GM23248 (cell line): ENCODE measurements at regions not wholly inside any gene's neighbourhood (a gene's known extent, or its start where the extent isn't known, plus 50 kb on each side); places are given as distances from the start of the nearest gene placed in this dataset.

Source experiments
- EZH2 ChIP-seq: fragments of 200-600 bp; sonication (generic); IDR thresholded peaks from 2 replicates; pipeline ENCODE4 v1.6.1; 2018; ENCODE audit warnings: antibody characterized with exemption, mild to moderate bottlenecking; ENCODE audit not compliant: insufficient read depth, poor library complexity, severe bottlenecking
- EZH2phosphoT487 ChIP-seq: fragments of 200-600 bp; sonication (generic); IDR thresholded peaks from 2 replicates; pipeline ENCODE4 v1.6.1; 2018; ENCODE audit warnings: antibody characterized with exemption, moderate library complexity, mild to moderate bottlenecking, low read depth; ENCODE audit not compliant: insufficient read depth

GRCh38 chr10:36766940-36767339, 358.5 kb upstream of the ANKRD30A start:
- TF ChIP-seq EZH2 (no peak), EZH2phosphoT487 (no peak)
